ENCODE measurements at regions not wholly inside any gene's neighbourhood (a gene's known extent, or its start where the extent isn't known, plus 50 kb on each side); places are given as distances from the start of the nearest gene placed in this dataset.

GRCh38 chr2:35870713-35871112 is 484.9 kb upstream of the CRIM1 start (continued):
- no peak for TF ChIP-seq CHD7 (IDR thresholded peaks at IDR 0.05; ENCODE audit: insufficient replicate concordance, low read length)

All from H1 (cell line).